Ovary (tissue), 3 donors: ENCODE measurements at regions not wholly inside any gene's neighbourhood (a gene's known extent, or its start where the extent isn't known, plus 50 kb on each side); places are given as distances from the start of the nearest gene placed in this dataset.

Source experiments
- CTCF ChIP-seq, 3 donors: fragments of 450-650 bp in 2 of 3; fragments of 200-600 bp in 1 of 3; IDR thresholded peaks; one replicate each; pipeline versions ENCODE4 v1.5.1 to v1.8.0; 2016 to 2022; ENCODE audit warnings: antibody characterized with exemption in 3 of 3, mild to moderate bottlenecking in 1 of 3
- POLR2A ChIP-seq: fragments of 450-650 bp; IDR thresholded peaks from one replicate; pipeline ENCODE4 v1.6.1; 2017; ENCODE audit warnings: antibody characterized with exemption, mild to moderate bottlenecking, moderate library complexity
- donor health status: DM: no; HTN: no; CAD: no.

GRCh38 chr2:7927691-7928090, 754.2 kb upstream of the ID2 start:
- TF ChIP-seq POLR2A (no peak), CTCF (IDR thresholded peaks at IDR 0.05) (no peak)
